Esophagus squamous epithelium (tissue), 5 donors: ENCODE measurements at regions not wholly inside any gene's neighbourhood (a gene's known extent, or its start where the extent isn't known, plus 50 kb on each side); places are given as distances from the start of the nearest gene placed in this dataset.

ENCODE experiments used
- DNase-seq: peaks from one replicate; lab custom pipeline; 2025; lab: John Stamatoyannopoulos, UW
- H3K27ac ChIP-seq, 4 donors: fragments of 200-600 bp; sonication (generic); one replicate each; pipeline ENCODE4 v1.5.1; 2016 to 2019; ENCODE audit warnings: mild to moderate bottlenecking in 1 of 4
- H3K27me3 ChIP-seq, 4 donors: fragments of 200-600 bp; sonication (generic); 1 replicate in 3 of 4; 2 replicates in 1 of 4; pipeline versions ENCODE4 v1.5.1 to v1.6.0; 2017 to 2021; ENCODE audit warnings: antibody characterized with exemption in 1 of 4
- H3K36me3 ChIP-seq, 3 donors: fragments of 200-600 bp; sonication (generic); one replicate each; pipeline ENCODE4 v1.5.1; 2016 to 2019
- H3K4me1 ChIP-seq, 3 donors: fragments of 200-600 bp; sonication (generic); one replicate each; pipeline ENCODE4 v1.5.1; 2017 to 2019
- H3K4me3 ChIP-seq, 4 donors: fragments of 200-600 bp; sonication (generic); 1 replicate in 3 of 4; 2 replicates in 1 of 4; pipeline ENCODE4 v1.5.1; 2016 to 2019; ENCODE audit warnings: mild to moderate bottlenecking in 2 of 4, moderate library complexity in 1 of 4
- H3K9me3 ChIP-seq, 3 donors: fragments of 200-600 bp; sonication (generic); one replicate each; pipeline ENCODE4 v1.5.1; 2016 to 2019
- CTCF ChIP-seq, 6 experiments: fragments of 450-650 bp in 4 of 6; fragments of 200-600 bp in 2 of 6; sonication (generic) in 2 of 6; IDR thresholded peaks; one replicate each; pipeline ENCODE4 v1.5.1; 2016 to 2019; ENCODE audit warnings: antibody characterized with exemption in 6 of 6, mild to moderate bottlenecking in 4 of 6, moderate library complexity in 4 of 6
- POLR2A ChIP-seq, 4 donors: fragments of 450-650 bp; IDR thresholded peaks; one replicate each; pipeline ENCODE4 v1.6.1; 2017; ENCODE audit warnings: antibody characterized with exemption in 4 of 4, mild to moderate bottlenecking in 4 of 4, moderate library complexity in 3 of 4
- WGBS, 2 donors: methylation state at CpG; one replicate each; pipeline ENCODE4 v1.1.5; 2018; 5-methylcytosine and 5-hydroxymethylcytosine counted together
- intact Hi-C: fragments of 100-400 bp; cut with DNase I; formaldehyde crosslinking; loops from one replicate; pipeline ENCODE4 v1.15.0; 2022
- donor health status: DM: yes; HTN: yes; CAD: no.

GRCh38 chr6:54665278-54665677, 181.3 kb upstream of the FAM83B start:
- Histone ChIP-seq H3K4me3 (no peak overlapping the region), H3K36me3 (no peaks in the 10 kb centered on the region), H3K9me3 (peaks cover 0 to 8% (median 6%) of the 10 kb centered on the region in 3 donors), H3K27ac (no peak overlapping the region), H3K4me1 (no peaks in the 10 kb centered on the region), H3K27me3 (no peaks in the 10 kb centered on the region)
- DNase-seq: no peak
- intact Hi-C loops: no loop called here
- TF ChIP-seq POLR2A (IDR thresholded peaks at IDR 0.05) (no peak), CTCF (IDR thresholded peaks at IDR 0.05) (no peak)

DNA sequence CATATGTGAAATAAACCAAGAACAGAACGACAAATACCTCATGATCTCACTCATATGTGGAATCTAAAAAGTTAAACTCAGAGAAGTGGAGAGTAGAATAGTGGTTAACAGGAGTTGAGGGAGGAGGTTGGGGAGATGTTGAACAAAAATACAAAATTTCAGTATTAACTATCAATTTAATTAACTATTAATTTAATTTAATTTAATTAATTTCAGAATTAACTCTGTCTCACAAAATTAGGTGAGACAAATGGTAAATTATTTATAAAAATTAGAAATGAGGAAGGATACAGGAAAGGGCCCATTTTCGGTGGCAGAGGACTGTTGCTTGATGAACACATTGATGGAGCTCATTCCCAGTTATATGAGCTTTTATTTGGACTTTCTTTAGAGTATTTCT, 166.0 kb upstream of the FAM83B start:
- H3K4me3 ChIP-seq: no peak overlapping the region
- no peak for DNase-seq
- H3K9me3 ChIP-seq: no peaks in the 10 kb centered on the region
- no peak overlapping the region for H3K27ac ChIP-seq
- WGBS, 2 donors: 75 to 79% methylated on average over 2 of the region's 2 CpGs
- H3K36me3 ChIP-seq: no peaks in the 10 kb centered on the region
- H3K4me1 ChIP-seq: no peaks in the 10 kb centered on the region
- intact Hi-C loops: no loop called here
- no peaks in the 10 kb centered on the region for H3K27me3 ChIP-seq
- no peak for TF ChIP-seq POLR2A (IDR thresholded peaks at IDR 0.05)
- no peak for TF ChIP-seq CTCF (IDR thresholded peaks at IDR 0.05)

- no peak for TF ChIP-seq POLR2A (IDR thresholded peaks at IDR 0.05)
- TF ChIP-seq CTCF (IDR thresholded peaks at IDR 0.05): no peak
- no peak for DNase-seq
- H3K27me3 ChIP-seq: no peaks in the 10 kb centered on the region
- H3K4me3 ChIP-seq: no peak overlapping the region
- 78% methylated on average over 2 of the region's 2 CpGs for WGBS, 2 donors
- H3K4me1 ChIP-seq: no peaks in the 10 kb centered on the region
- no peaks in the 10 kb centered on the region for H3K9me3 ChIP-seq
- no peaks in the 10 kb centered on the region for H3K36me3 ChIP-seq
- no peak overlapping the region for H3K27ac ChIP-seq
- intact Hi-C loops: no loop called here
Measured at GRCh38 chr6:54681267-54681666, 165.3 kb upstream of the FAM83B start.

GRCh38 chr6:54681987-54682386, 164.6 kb upstream of the FAM83B start:
- Histone ChIP-seq H3K9me3 (no peaks in the 10 kb centered on the region), H3K27ac (no peak overlapping the region), H3K4me1 (no peaks in the 10 kb centered on the region), H3K27me3 (no peaks in the 10 kb centered on the region), H3K36me3 (no peaks in the 10 kb centered on the region), H3K4me3 (no peak overlapping the region)
- TF ChIP-seq CTCF (IDR thresholded peaks at IDR 0.05) (no peak), POLR2A (IDR thresholded peaks at IDR 0.05) (no peak)
- intact Hi-C loops: no loop called here
- WGBS, 2 donors: 68 to 79% methylated on average over 4 of the region's 4 CpGs
- DNase-seq: no peak

- Histone ChIP-seq H3K27me3 (no peaks in the 10 kb centered on the region), H3K36me3 (no peaks in the 10 kb centered on the region), H3K4me1 (no peaks in the 10 kb centered on the region), H3K27ac (no peak overlapping the region), H3K9me3 (no peaks in the 10 kb centered on the region), H3K4me3 (no peak overlapping the region)
- WGBS, 2 donors: 56% methylated on average over 2 of the region's 2 CpGs
- DNase-seq: no peak
- intact Hi-C loops: no loop called here
- TF ChIP-seq CTCF (IDR thresholded peaks at IDR 0.05): no peak
- TF ChIP-seq POLR2A (IDR thresholded peaks at IDR 0.05): no peak
Measured at GRCh38 chr6:54689620-54690019, 157.0 kb upstream of the FAM83B start.
